Spleen (tissue), 7 donors: ENCODE measurements at regions not wholly inside any gene's neighbourhood (a gene's known extent, or its start where the extent isn't known, plus 50 kb on each side); places are given as distances from the start of the nearest gene placed in this dataset.

Experiments used
- CTCF ChIP-seq, 11 experiments: fragments of 200-600 bp in 7 of 11; fragments of 450-650 bp in 4 of 11; sonication (generic) in 4 of 11; IDR thresholded peaks in 8 of 11; conservative IDR thresholded peaks in 3 of 11; 1 replicate in 7 of 11; 2 replicates in 4 of 11; pipeline versions ENCODE4 v1.4.0 to v1.8.0; 2016 to 2021; ENCODE audit warnings: antibody characterized with exemption in 11 of 11, inconsistent platforms in 4 of 11, mild to moderate bottlenecking in 1 of 11
- POLR2A ChIP-seq, 3 donors: fragments of 450-650 bp; IDR thresholded peaks; one replicate each; pipeline ENCODE4 v1.5.1; 2017; ENCODE audit warnings: antibody characterized with exemption in 3 of 3, mild to moderate bottlenecking in 1 of 3
- POLR2AphosphoS5 ChIP-seq, 3 donors: sonication (generic); formaldehyde crosslinking; IDR thresholded peaks; one replicate each; pipeline ENCODE4 v1.5.1; 2017; ENCODE audit warnings: antibody characterized with exemption in 3 of 3
- donor health status: DM: no; HTN: no; CAD: no; lungs with moderate emphysema.
- donor health status: DM: no; HTN: no; CAD: no.
- donor health status: DM: no; HTN: no; CAD: no.

- TF ChIP-seq CTCF (IDR thresholded peaks at IDR 0.05 in 8 of 11, conservative IDR thresholded peaks at IDR 0.05 in 3 of 11), result no peak
- TF ChIP-seq POLR2A (IDR thresholded peaks at IDR 0.05), result no peak
- TF ChIP-seq POLR2AphosphoS5 (IDR thresholded peaks at IDR 0.05), result no peak
Measured at GRCh38 chr15:96002890-96003859, 327.3 kb upstream of the NR2F2 start.
